Mucosa of stomach (tissue), 1 donor: ENCODE measurements at regions not wholly inside any gene's neighbourhood (a gene's known extent, or its start where the extent isn't known, plus 50 kb on each side); places are given as distances from the start of the nearest gene placed in this dataset.

Experiments
- H3K27me3 ChIP-seq: one replicate; pipeline ENCODE4 v1.7.0; 2013; ENCODE audit warnings: mild to moderate bottlenecking, low read length; ENCODE audit not compliant: control insufficient read depth, insufficient read depth
- H3K36me3 ChIP-seq: one replicate; pipeline ENCODE4 v1.7.0; 2013; ENCODE audit warnings: low read length; ENCODE audit not compliant: control insufficient read depth, insufficient read depth
- H3K4me1 ChIP-seq: one replicate; pipeline ENCODE4 v1.7.0; 2013; ENCODE audit warnings: mild to moderate bottlenecking, low read length; ENCODE audit not compliant: control insufficient read depth, insufficient read depth
- H3K4me3 ChIP-seq: one replicate; pipeline ENCODE4 v1.7.0; 2013; ENCODE audit warnings: low read length
- H3K9ac ChIP-seq: one replicate; pipeline ENCODE4 v1.7.0; 2013; ENCODE audit warnings: mild to moderate bottlenecking, low read length, moderate library complexity
- H3K9me3 ChIP-seq: one replicate; pipeline ENCODE4 v1.7.0; 2013; ENCODE audit warnings: mild to moderate bottlenecking, low read length, moderate library complexity; ENCODE audit not compliant: control insufficient read depth
- donor health status: Pancreatic carcinoma.

DNA sequence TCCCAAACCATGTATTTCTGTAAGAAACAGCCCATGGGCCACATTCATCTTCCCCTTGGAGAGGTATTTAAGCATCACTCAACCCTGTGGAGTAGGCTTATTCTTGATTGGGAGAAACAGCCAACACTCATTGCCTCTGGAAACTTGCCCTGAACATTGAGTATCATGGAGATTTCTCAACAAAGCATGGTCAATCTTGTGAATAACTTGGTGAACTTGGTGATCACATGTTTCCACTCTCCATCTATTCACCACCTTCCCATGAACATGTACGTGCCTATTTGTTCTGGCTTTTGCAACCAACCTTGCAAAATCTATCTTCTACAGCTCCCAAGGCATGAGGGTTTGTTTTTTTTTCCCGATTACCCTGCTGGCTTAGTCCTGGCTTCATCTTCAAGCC, 163.2 kb downstream of the PAH start:
- no peak overlapping the region for H3K9ac ChIP-seq

DNA sequence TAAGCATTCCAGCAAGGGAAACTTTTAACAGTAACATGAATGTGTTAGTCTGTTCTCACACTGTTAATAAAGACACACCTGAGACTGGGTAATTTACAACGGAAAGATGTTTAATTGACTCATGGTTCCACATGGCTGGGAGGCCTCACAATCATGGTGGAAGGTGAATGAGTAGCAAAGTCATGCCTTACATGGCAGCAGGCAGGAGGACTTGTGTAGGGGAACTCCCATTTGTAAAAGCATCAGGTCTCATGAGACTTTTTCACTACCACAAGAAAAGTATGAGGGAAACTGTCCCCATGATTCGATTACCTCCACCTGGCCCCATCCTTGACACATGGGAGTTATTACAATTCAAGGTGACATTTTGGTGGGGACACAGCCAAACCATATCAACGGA, 168.3 kb downstream of the PAH start:
- no peaks in the 10 kb centered on the region for H3K9me3 ChIP-seq
- no peaks in the 10 kb centered on the region for H3K4me1 ChIP-seq
- H3K4me3 ChIP-seq = no peak overlapping the region
- no peaks in the 10 kb centered on the region for H3K27me3 ChIP-seq
- no peaks in the 10 kb centered on the region for H3K36me3 ChIP-seq
- H3K9ac ChIP-seq = no peak overlapping the region

More for the DNA sequence above, 163.2 kb downstream of the PAH start:
- no peaks in the 10 kb centered on the region for H3K36me3 ChIP-seq
- H3K27me3 ChIP-seq = no peaks in the 10 kb centered on the region
- no peak overlapping the region for H3K4me3 ChIP-seq
- H3K4me1 ChIP-seq = no peaks in the 10 kb centered on the region
- no peaks in the 10 kb centered on the region for H3K9me3 ChIP-seq

DNA sequence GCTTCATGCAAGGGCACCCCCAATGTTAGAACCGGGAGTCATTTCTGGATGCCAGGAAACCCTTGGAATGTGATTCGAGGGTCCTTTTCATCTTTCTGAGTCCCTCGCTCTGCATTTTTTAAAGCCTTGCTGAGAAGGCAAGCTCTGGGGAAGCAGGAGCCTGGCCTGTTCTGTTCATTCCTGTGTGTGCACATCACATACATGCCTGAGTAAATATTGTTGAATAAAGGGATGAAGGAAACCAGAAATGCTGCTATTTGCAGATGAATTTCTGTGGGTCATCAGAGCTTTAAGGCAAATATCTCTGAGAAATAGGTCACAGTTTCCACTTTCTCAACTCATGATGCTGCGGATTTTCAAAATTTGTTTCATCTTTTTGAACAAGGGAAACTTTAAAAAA, 170.1 kb downstream of the PAH start:
- Histone ChIP-seq H3K27me3 (no peaks in the 10 kb centered on the region), H3K4me1 (no peaks in the 10 kb centered on the region), H3K9ac (no peak overlapping the region), H3K4me3 (no peak overlapping the region), H3K9me3 (no peaks in the 10 kb centered on the region), H3K36me3 (no peaks in the 10 kb centered on the region)

DNA sequence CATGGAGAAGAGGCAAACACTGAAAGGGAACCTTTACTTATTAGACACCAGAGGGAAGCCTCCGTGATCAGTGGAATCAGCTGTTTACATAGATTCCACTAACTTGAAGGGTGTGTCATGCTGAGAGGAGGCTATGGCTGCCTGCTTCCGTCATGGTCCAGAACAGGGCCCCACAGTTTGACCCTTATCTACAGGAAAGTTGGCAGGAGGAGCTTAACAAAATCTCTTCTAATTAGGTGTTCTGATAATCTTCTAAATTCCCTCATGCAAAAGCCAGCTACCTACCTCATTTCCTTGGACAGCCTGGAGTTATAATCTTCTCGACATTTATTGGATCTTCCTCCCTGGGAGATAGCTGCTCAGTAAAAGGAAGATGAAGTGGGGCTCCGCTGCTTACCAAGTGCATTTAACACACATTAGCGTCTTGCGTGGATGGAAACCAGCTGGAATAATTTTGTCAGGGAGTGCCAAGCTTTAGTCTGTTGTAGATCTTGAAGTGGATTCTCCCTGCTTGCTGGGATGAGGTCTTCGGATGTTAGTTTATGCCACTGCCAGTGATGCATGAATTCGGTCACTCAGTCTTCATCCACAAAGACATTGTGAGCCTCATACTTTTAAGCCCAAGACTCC, 171.0 kb downstream of the PAH start:
- H3K4me1 ChIP-seq = no peaks in the 10 kb centered on the region
- H3K9me3 ChIP-seq = no peaks in the 10 kb centered on the region
- H3K9ac ChIP-seq = no peak overlapping the region
- no peak overlapping the region for H3K4me3 ChIP-seq
- H3K36me3 ChIP-seq = no peaks in the 10 kb centered on the region
- H3K27me3 ChIP-seq = no peaks in the 10 kb centered on the region

DNA sequence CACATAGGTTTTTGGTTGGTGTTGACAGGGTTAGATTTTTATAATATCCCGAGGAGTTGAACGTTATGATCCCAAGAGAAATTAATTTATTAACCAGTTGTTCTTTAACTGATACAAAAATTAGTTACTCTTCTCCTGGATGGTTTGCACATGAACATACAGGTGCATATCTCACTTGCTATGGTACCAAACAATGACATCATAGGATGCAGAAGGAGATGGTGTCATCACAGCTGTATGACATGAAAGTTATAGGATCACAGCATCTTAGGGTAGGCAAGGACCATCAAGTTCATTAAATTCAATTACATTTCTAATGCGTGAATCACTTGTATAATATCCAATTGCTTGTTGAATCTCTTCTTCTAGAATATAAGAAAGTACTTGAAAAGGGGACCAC, 175.8 kb downstream of the PAH start:
- no peak overlapping the region for H3K4me3 ChIP-seq
- no peaks in the 10 kb centered on the region for H3K36me3 ChIP-seq
- H3K4me1 ChIP-seq = peaks cover 6% of the 10 kb centered on the region
- no peaks in the 10 kb centered on the region for H3K27me3 ChIP-seq
- H3K9ac ChIP-seq = no peak overlapping the region
- no peaks in the 10 kb centered on the region for H3K9me3 ChIP-seq

DNA sequence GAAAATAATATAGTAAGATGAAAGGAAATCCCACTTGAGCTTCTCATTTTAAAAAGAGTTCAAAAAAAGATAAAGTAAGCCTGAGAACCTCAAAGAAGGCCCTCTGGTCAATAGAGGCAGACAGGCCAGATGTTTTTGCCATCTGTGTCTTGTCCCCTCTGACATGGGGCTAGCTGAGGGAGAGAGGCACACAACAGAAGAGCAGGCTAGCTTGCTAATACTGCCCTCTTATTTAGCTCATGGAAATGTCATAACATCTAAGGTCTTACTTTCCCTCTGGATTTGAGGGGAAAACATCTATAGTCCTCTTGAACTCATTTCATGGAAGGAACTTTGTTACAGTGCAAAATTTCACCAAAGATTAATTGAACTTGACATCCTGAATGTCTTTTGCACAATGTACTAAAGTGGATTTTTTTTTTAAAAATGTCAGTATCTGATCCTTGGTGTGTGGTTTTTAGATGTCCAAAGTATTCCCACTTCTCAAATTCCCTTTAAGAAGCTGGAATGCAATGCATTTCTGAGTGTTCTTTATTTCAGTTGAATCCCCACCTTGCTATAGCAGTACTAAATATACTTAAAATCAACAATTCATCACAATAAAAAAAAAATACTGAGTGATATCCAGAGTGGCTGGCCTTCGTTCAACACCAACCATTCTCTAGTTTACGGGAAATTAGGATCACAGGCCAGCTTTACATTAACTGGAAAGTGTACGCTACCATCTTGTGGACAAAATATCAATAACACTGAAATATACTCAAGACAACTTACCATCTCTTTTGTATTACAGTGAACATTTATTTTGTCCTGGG, 176.7 kb downstream of the PAH start:
- no peaks in the 10 kb centered on the region for H3K36me3 ChIP-seq
- no peaks in the 10 kb centered on the region for H3K27me3 ChIP-seq
- no peaks in the 10 kb centered on the region for H3K9me3 ChIP-seq
- H3K4me1 ChIP-seq = peaks cover 6% of the 10 kb centered on the region
- H3K9ac ChIP-seq = no peak overlapping the region
- H3K4me3 ChIP-seq = no peak overlapping the region

DNA sequence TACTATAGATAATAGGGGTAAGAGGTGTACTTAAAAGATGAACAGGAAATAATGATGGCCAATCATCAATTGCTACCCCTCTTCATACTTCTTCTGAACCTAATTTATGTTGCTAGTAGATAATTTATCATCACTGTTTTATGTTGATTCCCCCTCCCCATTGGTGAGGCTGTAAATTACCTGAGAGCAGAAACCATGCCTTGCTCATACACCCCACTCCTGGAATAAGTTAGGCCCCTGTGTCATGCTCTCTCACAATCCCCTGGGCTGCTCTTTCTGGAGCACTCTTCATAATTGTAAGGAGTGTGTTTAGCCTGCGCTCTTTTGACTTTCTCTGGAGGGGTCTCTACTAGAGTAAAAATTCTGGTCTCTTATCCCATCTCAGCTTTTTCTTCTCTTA, 180.7 kb downstream of the PAH start:
- Histone ChIP-seq H3K9me3 (no peaks in the 10 kb centered on the region), H3K36me3 (no peaks in the 10 kb centered on the region), H3K9ac (no peak overlapping the region), H3K4me1 (peaks cover 6% of the 10 kb centered on the region), H3K4me3 (no peak overlapping the region), H3K27me3 (no peaks in the 10 kb centered on the region)

DNA sequence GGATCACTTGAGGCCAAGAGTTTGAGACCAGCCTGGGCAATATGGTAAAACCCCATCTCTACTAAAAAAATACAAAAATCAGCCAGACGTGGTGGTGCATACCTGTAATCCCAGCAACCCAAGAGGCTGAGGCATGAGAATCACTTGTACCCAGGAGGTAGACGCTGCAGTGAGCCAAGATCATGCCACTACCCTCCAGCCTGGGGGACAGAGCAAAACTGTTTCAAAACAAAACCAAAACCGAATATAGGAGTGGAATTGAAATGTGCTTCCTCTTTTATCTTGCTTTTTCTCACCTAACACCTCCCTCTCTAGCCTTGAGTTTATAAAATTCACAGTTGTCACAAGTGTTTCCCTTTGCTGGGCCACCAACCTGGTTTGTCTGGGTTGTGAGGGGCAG, 181.9 kb downstream of the PAH start:
- Histone ChIP-seq H3K9ac (no peak overlapping the region), H3K9me3 (no peaks in the 10 kb centered on the region), H3K36me3 (no peaks in the 10 kb centered on the region), H3K27me3 (no peaks in the 10 kb centered on the region), H3K4me1 (peaks cover under 1% of the 10 kb centered on the region), H3K4me3 (no peak overlapping the region)

DNA sequence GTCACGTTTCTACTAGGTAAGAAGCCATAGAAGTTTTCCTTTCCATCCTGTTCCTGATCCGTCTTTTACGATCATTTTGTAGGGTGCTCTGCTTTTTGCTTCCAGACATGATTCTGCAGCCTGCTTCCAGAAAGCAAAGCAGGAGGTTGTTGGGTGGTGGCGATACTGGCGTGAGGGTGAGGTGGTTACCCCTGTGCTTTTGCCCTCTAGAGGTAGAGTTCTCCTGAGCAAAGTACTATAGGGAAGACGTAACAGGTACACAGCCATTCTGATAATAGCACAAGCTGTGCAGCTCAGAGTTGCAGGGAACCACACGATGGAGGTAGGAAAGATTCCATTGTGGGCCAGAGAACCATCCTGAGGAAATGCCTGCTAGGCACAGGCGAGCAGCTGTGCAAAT, 186.0 kb downstream of the PAH start:
- Histone ChIP-seq H3K9me3 (no peaks in the 10 kb centered on the region), H3K4me1 (no peaks in the 10 kb centered on the region), H3K4me3 (no peak overlapping the region), H3K27me3 (no peaks in the 10 kb centered on the region), H3K36me3 (no peaks in the 10 kb centered on the region), H3K9ac (no peak overlapping the region)

DNA sequence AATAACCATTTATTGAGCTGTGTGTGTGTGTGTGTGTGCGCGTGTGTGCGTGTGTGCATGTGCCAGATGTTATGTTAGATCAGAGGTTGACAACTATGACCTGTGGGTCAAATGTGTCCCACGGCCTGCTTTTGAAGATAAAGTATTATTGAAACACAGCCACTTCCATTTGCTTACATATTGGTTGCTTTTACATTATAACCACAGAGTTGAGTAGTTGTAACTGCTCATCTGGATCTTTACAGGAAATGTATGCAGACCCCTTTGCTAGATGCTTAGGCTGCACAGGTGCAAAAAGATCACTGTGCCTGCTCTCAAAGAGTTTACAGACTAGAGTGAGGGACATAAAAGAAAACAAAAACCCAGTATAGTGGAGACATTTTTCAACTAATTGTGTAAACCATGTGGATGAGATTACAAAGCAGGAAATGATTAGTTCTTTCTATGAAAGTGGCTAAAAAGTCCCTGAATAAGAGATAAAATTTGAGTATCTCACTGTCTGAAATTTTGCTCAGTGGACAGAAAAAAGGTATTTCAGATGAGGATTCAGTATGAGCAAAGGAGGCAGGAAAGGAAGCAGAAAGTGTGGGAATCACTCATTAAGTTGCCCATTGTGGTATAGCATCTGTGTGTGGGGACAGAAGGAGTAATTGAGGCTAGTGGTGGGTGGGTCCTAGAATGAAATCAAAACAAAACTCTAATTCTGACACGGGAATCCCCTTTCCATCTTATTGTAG, 188.4 kb downstream of the PAH start:
- Histone ChIP-seq H3K9me3 (no peaks in the 10 kb centered on the region), H3K27me3 (no peaks in the 10 kb centered on the region), H3K4me3 (no peak overlapping the region), H3K9ac (no peak overlapping the region), H3K36me3 (no peaks in the 10 kb centered on the region), H3K4me1 (no peaks in the 10 kb centered on the region)

DNA sequence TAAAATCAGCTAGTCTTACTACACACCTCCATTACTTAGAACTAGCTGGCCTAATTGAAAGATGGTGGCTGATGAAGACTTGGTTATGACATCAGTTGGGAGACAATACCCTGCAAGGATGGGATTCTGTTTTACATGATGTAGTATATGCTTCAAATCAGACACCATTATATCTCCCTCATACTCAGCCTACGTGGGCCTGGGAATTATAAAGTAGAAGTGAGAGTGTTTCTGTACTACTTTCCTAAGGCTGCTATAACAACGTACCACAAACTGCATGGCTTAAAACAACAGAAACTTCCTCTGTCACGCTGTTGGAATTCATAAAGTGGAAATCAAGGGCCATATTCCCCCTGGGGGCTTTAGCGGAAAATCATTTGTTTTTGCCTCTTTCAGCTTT, 190.4 kb downstream of the PAH start:
- H3K36me3 ChIP-seq = no peaks in the 10 kb centered on the region
- H3K4me1 ChIP-seq = no peaks in the 10 kb centered on the region
- H3K27me3 ChIP-seq = no peaks in the 10 kb centered on the region
- H3K9me3 ChIP-seq = no peaks in the 10 kb centered on the region
- H3K9ac ChIP-seq = no peak overlapping the region
- no peak overlapping the region for H3K4me3 ChIP-seq

DNA sequence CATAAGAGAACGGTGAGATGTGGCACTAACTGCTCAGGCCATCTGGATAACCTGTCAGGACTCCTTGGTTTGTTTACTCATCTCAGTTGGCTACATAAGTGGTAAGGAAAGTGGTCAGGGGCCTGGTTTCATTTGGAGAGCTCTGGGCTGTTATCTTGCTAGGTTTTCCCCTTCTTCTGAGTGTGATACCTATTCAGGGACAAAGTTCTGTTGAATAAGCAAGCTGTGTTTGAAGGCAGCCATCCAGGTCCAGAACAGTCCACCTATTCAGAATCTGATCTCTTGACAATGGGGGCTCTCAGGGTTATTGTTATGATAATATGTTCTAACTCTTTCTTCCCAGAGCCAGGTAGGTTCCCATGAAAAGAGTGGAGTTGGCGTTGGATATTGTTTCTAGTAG, 194.9 kb downstream of the PAH start:
- Histone ChIP-seq H3K4me3 (no peak overlapping the region), H3K36me3 (no peaks in the 10 kb centered on the region), H3K9me3 (no peaks in the 10 kb centered on the region), H3K4me1 (no peaks in the 10 kb centered on the region), H3K27me3 (no peaks in the 10 kb centered on the region), H3K9ac (no peak overlapping the region)
